Lung (tissue), 11 donors: ENCODE measurements at regions not wholly inside any gene's neighbourhood (a gene's known extent, or its start where the extent isn't known, plus 50 kb on each side); places are given as distances from the start of the nearest gene placed in this dataset.

Experiments
- ATAC-seq: fragments of 200-7000 bp; cut with Tn5 transposase; one replicate; pipeline ENCODE4 v1.9.1; 2020; ENCODE audit warnings: moderate number of reproducible peaks; ENCODE audit not compliant: insufficient read depth, low FRiP score
- DNase-seq, 3 donors: peaks; one replicate each; pipeline ENCODE4 v3.0.0-alpha.2; 2013 to 2017
- H3K27ac ChIP-seq, 2 donors: one replicate each; pipeline ENCODE4 v1.5.1; 2013; ENCODE audit warnings: mild to moderate bottlenecking in 2 of 2, moderate library complexity in 2 of 2, control low read depth in 1 of 2, inconsistent platforms in 1 of 2, low read depth in 1 of 2, low read length in 1 of 2
- H3K27me3 ChIP-seq, 3 donors: one replicate each; pipeline ENCODE4 v1.5.1; 2013; ENCODE audit warnings: low read length in 2 of 3; ENCODE audit not compliant: control insufficient read depth in 3 of 3, insufficient read depth in 3 of 3
- H3K36me3 ChIP-seq, 4 donors: one replicate each; pipeline ENCODE4 v1.5.1; 2013; ENCODE audit warnings: low read length in 4 of 4, mild to moderate bottlenecking in 1 of 4, moderate library complexity in 1 of 4; ENCODE audit not compliant: control insufficient read depth in 4 of 4, insufficient read depth in 4 of 4
- H3K4me1 ChIP-seq, 5 donors: one replicate each; pipeline ENCODE4 v1.5.1; 2013; ENCODE audit warnings: low read length in 5 of 5, mild to moderate bottlenecking in 2 of 5, moderate library complexity in 1 of 5; ENCODE audit not compliant: control insufficient read depth in 5 of 5, insufficient read depth in 5 of 5
- H3K4me3 ChIP-seq: one replicate; pipeline ENCODE4 v1.5.1; 2013; ENCODE audit warnings: mild to moderate bottlenecking, control low read depth, moderate library complexity
- H3K9ac ChIP-seq, 2 donors: one replicate each; pipeline ENCODE4 v1.5.1; 2013; ENCODE audit warnings: low read length in 2 of 2, control low read depth in 1 of 2; ENCODE audit not compliant: insufficient read depth in 1 of 2
- H3K9me3 ChIP-seq, 4 donors: one replicate each; pipeline ENCODE4 v1.5.1; 2013; ENCODE audit warnings: low read length in 3 of 4, mild to moderate bottlenecking in 1 of 4, moderate library complexity in 1 of 4; ENCODE audit not compliant: control insufficient read depth in 4 of 4, insufficient read depth in 3 of 4
- WGBS, 2 donors: extraction: QIAGEN DNeasy Blood & Tissue Kit; methylation state at CpG; one replicate each; pipeline ENCODE4 v1.1.7; 2013; 5-methylcytosine and 5-hydroxymethylcytosine counted together
- TF ChIP-seq, protein P1 (sequence below): IDR thresholded peaks from 2 replicates; pipeline ENCODE4 v1.5.1; 2012; ENCODE audit warnings: mild to moderate bottlenecking; ENCODE audit errors: control extremely low read depth, extremely low read depth
- donor health status: control.
- donor health status: control.
- donor health status: Bipolar disorder and iron deficiency.
- donor health status: healthy.
- donor health status: DM: yes; HTN: yes; CAD: no.

DNA sequence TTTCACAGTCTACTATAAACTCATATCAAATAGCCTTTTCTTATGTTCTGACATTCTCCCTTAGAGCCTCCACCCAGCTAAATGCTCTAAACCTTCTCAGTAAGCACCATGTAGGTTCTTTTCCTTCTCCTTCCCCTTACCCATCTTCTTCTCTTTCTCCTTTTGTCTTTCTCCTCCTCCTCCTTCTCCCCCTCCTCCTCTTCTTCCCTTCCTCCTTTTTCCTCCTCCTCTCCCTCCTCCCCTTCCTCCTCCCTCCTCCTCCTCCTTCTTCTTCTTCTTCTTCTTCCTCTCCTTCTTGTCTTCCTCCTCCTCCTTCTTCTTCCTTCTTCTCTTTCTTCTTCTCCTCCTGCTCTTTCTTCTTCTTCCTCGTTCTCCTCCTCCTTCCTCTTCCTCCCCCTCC lies 85.2 kb upstream of the KCNAB1 start:
- no peak overlapping the region for H3K9ac ChIP-seq
- TF ChIP-seq, protein P1, sequence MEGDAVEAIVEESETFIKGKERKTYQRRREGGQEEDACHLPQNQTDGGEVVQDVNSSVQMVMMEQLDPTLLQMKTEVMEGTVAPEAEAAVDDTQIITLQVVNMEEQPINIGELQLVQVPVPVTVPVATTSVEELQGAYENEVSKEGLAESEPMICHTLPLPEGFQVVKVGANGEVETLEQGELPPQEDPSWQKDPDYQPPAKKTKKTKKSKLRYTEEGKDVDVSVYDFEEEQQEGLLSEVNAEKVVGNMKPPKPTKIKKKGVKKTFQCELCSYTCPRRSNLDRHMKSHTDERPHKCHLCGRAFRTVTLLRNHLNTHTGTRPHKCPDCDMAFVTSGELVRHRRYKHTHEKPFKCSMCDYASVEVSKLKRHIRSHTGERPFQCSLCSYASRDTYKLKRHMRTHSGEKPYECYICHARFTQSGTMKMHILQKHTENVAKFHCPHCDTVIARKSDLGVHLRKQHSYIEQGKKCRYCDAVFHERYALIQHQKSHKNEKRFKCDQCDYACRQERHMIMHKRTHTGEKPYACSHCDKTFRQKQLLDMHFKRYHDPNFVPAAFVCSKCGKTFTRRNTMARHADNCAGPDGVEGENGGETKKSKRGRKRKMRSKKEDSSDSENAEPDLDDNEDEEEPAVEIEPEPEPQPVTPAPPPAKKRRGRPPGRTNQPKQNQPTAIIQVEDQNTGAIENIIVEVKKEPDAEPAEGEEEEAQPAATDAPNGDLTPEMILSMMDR: no peak
- H3K4me3 ChIP-seq: no peak overlapping the region
- no peaks in the 10 kb centered on the region for H3K4me1 ChIP-seq
- no peaks in the 10 kb centered on the region for H3K27me3 ChIP-seq
- no peak overlapping the region for H3K27ac ChIP-seq
- H3K36me3 ChIP-seq: no peaks in the 10 kb centered on the region
- DNase-seq: no peak
- H3K9me3 ChIP-seq: no peaks in the 10 kb centered on the region
- no peak for ATAC-seq
- 43 to 77% methylated on average over 1 of the region's 1 CpG for WGBS, 2 donors

GRCh38 chr3:156036258-156037053 lies 83.9 kb upstream of the KCNAB1 start:
- no peaks in the 10 kb centered on the region for H3K36me3 ChIP-seq
- DNase-seq (no peak), ATAC-seq (no peak)
- no peaks in the 10 kb centered on the region for H3K9me3 ChIP-seq
- no peaks in the 10 kb centered on the region for H3K4me1 ChIP-seq
- WGBS, 2 donors: 87 to 91% methylated on average over 6 of the region's 6 CpGs
- no peak overlapping the region for H3K4me3 ChIP-seq
- H3K27ac ChIP-seq: no peak overlapping the region
- no peaks in the 10 kb centered on the region for H3K27me3 ChIP-seq
- TF ChIP-seq, protein P1: no peak
- no peak overlapping the region for H3K9ac ChIP-seq

DNA sequence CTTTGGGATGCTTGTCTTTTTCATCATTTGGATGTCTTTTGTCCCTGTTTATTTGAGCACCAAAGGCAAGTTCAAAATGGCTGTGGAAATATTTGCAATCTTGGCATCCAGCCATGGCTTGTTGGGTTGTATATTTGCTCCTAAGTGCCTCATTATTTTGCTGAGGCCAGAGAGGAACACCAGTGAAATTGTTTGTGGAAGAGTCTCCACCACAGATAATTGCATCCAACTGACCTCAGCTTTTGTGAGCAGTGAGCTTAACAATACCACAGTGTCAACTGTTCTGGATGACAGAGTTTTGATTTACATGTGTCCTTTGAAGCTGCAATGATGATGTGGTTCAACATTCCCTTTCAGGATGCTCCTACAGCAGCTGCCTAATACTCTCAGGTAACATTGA lies 83.0 kb upstream of the KCNAB1 start:
- TF ChIP-seq, protein P1: no peak

More for the DNA sequence above, 83.0 kb upstream of the KCNAB1 start:
- no peak overlapping the region for H3K9ac ChIP-seq
- H3K27me3 ChIP-seq: no peaks in the 10 kb centered on the region
- peaks cover 0 to 2% (median 0%) of the 10 kb centered on the region in 4 donors for H3K9me3 ChIP-seq
- H3K27ac ChIP-seq: no peak overlapping the region
- no peaks in the 10 kb centered on the region for H3K4me1 ChIP-seq
- ATAC-seq: no peak
- H3K36me3 ChIP-seq: no peaks in the 10 kb centered on the region
- H3K4me3 ChIP-seq: no peak overlapping the region
- peak in 1 of 3 donors; percentile 38 for DNase-seq
